Retina (tissue), 1 donor: ENCODE measurements at regions not wholly inside any gene's neighbourhood (a gene's known extent, or its start where the extent isn't known, plus 50 kb on each side); places are given as distances from the start of the nearest gene placed in this dataset.

Source experiments
- DNase-seq: peaks from one replicate; pipeline ENCODE4 v3.0.0-alpha.2; 2016

DNA sequence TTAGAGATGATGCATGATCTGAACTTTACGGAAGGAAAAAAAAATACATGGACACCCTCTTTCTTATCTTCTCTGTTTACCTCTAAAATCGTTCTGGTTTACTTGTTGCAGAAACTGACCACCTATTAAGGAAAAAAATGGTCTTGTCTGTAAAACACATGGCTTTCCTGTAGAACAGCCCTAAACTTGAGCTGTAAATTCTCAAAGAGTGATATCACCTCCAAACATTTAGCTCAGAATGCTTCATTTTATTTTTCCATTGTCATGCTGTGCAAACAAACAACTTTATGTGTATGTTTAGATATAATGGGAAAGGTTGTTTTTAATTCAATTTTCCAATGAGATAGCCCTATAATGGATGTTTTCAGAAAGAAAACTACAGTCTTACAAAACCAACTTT is 237.4 kb upstream of the NR2F2 start:
- no peak for DNase-seq

DNA sequence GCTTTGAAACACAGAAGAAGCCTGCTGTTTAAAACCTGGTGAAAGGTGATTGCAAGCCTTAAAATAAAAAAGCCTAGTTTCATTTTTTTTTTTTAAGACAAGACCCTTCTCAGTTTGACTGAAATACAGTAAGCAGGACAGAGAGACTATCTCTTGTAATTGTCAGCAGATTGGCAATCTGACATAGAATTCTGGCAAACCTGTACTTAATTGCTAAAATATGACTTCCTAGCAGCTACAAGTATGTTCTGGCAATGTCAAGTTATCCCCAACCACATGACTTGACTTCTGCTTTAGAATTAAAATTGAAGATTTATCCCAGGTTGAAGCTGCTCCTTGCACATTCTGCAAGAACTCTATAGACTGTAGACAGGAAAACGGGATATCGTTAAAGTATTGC is 232.8 kb upstream of the NR2F2 start:
- DNase-seq = no peak

DNA sequence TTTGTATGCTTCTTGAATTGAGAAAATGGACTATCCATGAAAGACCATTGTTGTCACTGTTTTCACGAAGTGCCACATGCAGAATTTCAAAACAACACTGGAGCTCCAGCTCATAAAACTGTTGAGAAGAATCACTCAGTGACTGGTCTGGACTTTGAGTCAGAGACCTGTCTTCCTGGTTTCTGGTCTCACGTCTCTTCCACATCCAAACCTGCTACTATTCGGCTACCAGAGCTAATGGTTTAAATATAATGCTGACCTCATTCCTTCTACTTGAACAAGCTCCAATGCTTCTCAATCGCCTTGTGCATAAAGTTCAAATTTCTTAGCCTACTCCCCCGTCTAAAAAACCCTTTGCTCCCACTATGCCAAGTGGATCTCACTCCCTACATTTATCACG is 227.9 kb upstream of the NR2F2 start:
- no peak for DNase-seq

DNA sequence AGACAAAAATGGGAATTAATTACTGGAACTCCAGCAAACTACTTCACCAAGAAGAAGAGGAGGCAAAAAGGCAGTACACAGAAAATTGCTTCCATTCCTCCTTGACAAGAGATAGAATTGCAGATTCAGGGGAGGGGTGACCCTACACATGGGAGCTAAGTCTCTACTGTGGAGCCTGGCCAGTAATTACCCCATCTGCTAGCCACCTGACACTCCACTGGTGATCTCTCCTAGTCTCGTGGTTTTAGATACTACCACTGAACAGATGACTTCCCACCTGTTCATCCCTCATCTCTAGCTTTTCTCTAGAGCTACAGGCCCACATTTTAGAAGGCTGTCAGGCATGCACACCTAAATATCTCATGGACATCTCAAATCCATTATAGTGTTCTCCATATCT is 224.3 kb upstream of the NR2F2 start:
- no peak for DNase-seq

DNA sequence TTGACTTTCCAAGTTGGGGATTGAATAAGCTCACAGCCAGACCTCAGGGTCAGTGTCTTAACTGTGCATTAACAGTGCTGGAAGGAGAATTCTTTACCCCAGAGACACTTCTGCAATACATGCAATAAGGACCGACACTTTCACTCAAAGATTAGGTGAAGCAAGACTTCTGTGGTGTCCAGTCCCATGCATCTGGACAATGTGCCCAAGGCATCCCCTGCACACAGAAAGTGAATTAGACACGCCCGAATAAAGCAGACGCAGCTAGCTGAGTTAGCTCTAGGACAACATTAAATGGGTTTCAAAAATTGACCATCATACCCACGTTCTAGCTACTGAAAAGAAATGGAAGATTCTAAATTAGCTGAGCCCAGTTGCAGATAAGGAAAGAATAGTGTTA is 223.9 kb upstream of the NR2F2 start:
- no peak for DNase-seq

DNA sequence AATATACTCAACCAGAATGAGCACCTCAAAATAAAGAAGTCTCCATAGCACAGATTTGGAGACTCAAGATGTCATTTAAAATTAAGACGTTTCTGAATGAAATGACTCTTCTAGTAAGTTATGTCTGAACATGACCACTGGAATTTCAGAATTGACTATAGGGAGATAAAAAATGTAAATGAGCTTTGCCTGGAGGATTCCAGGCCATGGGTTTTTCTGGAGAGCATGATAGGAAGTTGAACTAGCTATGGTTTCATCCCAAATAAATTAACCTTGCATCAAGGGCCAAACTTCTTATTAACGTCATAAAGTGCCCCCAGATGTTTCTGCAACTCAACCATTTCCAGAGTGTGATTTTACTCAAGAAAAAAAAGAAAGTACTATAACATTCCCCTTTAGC is 222.6 kb upstream of the NR2F2 start:
- no peak for DNase-seq

DNA sequence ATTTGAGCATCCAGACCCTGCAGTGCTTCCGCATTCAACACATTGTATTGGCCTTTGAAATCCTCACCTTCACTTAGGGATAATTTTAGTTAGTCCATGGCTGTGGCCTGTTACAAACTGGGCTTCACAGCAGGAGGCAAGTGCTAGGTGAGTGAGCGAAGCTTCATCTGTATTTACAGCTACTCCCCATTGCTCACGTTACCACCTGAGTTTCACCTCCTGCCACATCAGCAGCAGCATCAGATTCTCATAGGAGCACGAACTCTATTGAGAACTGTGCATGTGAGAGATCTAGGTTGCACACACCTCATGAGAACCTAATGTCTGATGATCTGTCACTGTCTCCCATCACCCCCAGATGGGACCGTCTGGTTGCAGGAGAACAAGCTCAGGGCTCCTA is 222.1 kb upstream of the NR2F2 start:
- DNase-seq = no peak

DNA sequence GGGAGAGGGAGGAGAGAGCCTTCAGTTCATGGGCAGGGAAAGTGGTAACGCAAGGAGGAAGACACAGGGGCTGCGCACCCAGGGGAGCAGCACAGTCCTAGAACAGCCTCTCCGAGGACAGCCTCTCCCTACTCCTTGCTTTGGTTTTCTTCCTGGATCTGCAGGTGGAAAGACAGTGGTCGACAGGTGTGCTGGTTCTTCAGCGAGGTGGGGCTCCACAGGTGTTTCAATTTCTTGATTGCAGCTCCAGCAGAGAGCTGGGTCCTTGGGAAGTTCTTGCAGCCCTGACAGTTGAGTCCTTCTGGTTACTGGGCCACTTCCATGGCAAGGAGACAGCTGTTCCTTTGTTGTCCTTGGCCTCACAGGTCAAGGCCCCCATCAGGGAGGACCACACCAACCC is 220.7 kb upstream of the NR2F2 start:
- DNase-seq = no peak

DNA sequence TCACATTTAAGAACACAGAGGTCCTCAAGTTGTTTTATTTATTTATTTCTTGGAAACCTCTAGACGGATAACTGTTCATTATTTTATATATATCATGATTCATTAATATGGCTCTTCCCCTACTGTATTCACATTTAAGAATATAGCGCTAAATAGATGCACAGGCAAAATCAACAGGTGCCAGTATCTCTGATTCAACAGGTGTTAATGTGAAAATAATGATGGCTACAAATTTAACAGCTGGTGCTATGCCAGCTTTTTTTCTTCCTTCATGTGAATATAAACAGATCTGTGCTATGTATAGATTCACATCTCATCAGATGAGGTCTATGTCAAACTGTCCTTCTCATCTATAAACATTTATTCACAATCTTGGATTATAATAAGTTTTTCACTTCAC is 218.5 kb upstream of the NR2F2 start:
- DNase-seq = no peak

DNA sequence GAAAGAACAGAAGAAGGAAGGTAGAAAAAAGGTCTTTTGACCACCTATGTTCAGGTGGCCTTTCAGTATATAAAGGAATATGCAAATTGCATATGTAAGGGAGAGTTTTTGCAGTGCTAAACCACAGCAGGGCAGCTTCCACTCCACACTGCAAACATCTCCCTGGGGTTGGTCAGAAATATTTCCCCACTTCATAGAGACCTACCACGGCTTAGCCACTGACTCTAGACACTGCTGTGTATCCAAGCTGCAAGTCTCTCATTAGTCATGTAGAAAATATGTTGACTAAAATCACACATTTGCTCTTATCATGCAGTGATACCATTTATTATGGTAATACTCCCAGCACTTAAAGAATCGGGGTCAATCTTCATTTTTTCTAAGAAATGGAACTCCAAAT is 214.9 kb upstream of the NR2F2 start:
- DNase-seq = no peak

DNA sequence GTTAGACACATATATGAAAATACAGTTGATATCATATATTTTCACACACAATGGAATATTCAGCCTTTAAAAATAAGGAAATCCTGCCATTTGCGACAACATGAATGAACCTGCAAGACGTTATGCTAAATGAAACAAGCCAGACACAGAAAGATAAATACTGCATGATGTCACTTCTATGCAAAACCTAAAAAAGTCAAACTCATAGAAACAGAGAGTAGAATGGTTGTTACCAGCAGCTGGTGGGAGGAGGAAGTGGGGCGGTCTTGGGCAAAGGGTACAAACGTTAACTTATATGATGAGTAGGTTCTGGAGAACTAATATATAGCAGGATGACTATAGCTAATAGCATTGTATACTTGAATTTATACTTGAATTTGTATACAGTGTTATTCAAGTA is 213.2 kb upstream of the NR2F2 start:
- DNase-seq = no peak

DNA sequence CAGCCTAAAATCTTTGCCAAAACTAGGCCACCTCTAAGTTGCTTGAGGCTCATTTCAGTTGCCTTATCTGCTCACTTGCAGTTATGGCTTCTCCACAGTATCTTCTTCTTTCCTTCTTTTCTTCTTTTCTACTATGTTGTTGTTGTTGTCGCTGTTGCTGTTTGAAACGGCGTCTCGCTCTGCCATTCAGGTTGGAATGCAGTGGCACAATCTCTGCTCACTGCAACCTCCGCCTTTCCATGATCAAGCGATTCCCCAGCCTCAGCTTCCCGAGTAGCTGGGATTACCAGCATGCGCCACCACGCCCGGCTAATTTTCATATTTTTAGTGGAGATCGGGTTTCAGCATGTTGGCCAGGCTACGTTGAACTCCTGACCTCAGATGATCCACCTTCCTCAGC is 210.8 kb upstream of the NR2F2 start:
- DNase-seq = no peak

DNA sequence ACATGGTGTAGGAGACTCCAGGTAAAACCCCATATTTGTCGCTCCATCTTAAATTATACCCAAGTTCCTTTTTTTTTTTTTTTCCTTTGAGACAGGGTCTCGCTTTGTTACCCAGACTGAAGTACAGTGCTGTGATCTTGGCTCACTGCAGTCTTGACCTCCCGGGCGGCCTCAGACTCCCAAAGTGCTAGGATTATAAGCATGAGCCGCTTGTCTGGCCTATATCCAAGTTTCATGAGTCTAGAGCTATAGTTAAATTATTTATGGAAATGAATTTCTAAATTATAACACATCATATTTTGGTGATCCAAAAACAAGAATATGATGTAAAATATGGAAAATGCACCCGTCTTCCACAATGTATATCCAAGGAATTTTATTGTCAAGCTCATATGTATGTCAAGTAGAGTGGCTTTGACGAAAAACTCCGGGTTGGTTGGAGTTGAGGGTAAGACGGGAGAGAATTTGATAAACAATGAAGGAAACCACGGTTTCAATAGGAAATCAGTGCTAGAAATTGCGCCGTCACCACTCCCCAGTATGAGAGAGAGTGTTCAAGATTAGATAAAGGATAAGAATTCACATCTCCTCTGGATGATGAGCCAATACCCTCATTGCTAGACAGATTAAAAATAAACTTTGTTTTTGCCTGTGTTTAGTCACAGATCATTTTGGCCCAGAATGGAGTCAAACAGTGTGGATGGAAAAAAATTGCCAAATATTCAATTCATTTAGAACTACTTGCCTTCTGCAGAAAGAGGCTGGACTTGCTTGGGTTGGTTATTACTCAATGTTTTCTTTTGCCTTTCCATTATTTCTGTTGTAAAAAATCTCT is 209.2 kb upstream of the NR2F2 start:
- no peak for DNase-seq

DNA sequence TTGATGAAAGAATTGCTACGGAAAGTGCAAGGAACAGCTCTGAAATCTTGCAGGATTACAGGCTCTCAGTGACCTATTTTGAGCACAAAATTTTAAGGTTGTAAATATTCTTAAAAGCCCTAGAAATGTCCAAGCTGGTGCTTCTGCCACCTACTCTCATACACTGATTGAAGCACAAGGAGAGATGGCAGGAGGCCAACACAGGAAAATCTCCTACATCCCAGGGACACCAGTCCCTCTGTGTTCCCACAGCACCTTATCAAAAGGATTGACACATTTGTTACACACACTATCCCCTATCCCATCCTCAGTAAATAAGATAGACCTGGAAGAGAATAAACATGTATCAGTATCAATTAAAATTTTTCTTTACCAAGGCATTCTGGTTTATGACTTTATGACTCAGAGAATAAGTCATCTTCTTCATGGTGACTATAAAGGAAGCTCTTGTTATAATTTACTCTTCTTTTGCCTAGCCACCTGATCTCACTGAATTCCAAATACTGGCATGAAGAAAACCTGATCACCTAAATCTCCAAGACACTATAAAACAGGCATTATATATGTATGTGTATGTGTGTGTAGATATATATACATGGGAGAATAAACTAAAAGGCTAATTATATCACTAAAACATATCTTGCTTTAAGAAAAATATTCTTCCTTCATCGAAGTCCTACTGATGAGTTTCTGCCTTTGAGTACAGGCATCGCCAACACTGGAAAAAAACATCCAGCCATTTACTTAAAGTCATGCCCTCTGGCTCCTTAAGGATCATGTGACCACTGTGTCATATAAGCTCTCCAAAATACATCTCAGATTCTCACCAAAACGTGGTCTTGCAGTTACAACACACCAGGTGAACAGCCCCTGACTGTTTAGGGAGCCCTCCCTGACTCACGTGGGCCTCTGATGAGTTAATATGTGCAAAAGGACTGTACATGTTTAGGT is 208.1 kb upstream of the NR2F2 start:
- no peak for DNase-seq

DNA sequence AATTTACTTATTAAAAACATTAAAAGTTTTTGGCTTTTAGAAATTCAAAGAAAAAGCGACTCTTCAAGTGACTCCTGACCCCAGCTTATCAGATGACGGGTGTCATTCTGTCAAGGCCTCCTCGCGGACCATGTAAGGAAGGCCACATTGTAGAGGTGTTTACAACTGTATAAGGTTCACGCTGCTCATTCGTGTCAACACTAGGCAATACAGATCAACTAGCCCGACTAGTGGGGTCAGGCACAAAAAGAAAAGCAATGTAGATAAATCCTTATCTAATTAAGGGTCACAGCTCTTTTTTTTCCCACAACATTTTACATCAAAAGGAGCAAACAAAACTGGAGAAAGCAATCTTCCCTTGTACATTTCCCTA is 207.5 kb upstream of the NR2F2 start:
- DNase-seq = no peak

DNA sequence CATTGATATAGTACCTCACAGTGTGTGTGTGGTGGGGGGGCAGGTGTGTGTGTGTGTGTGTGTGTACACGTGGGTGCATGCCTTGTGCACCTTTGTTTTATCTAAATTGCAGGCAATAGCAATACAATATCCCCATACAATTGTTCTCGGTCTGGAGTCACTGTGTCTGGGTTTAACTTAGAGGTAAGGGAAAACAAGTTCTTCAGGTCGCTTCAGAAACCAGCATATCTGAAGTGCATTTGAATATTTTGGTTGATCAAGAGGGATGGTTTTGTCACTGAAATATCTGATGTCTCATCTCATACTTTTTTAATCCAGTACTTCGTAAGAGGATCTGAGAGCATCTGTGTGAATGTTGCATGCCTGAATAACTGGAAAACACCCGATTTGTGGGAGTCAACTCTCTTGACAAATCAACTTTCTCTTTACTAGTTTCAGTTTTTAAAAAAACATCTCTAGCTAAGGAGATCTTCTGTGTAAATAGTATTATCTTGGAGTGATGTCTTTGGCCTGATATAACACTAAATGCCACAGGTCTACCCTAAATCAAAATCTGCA is 206.8 kb upstream of the NR2F2 start:
- no peak for DNase-seq

DNA sequence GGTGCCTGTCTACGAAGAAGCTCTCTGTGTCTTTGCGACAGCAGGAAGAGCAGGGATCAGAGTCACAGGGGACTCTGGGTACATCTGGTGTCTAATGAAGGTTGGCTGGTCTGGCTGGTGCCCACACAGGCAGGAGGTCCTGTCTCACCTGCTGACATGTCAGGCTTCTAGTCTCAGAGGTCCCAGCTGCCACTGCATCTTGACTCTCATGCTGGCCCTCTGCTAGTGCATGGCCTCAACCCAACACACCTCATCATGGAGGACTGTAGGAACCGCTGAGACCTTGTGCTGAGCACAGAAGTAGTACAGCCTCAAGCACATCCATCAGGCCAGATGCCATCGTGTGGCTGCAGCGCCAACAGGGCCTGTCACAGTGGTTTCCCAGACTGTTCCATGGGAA is 206.1 kb upstream of the NR2F2 start:
- DNase-seq = no peak

DNA sequence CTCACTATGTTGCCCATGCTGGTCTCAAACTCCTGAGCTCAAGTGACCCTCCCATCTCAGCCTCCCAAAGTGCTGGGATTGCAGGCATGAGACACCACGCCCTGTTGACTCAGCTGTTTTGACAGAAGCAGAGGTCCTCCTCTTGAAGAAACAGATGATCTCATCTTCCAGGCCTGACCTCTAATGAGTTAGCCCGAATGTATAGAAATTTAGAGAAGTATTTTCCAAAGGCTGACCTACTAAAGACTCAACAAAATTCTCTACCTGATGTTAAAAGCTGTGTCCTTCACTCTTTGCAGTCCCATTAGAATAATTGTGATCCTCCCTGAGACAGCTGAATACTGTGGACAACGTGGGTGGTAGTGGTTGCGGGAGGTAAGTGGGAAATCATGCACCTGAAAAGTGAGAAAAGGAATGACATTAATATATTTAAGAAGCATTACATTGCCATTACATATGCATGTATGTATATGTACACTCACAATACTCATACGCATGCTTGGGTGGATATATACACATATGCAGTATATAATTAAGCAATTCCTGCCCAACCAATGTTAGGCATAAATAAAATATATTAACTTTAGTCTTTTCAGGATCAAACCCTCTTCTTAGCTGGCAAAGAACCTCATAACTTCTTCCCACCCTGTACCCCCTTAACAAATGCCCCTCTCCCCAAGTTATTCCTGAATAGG is 204.6 kb upstream of the NR2F2 start:
- DNase-seq = no peak

DNA sequence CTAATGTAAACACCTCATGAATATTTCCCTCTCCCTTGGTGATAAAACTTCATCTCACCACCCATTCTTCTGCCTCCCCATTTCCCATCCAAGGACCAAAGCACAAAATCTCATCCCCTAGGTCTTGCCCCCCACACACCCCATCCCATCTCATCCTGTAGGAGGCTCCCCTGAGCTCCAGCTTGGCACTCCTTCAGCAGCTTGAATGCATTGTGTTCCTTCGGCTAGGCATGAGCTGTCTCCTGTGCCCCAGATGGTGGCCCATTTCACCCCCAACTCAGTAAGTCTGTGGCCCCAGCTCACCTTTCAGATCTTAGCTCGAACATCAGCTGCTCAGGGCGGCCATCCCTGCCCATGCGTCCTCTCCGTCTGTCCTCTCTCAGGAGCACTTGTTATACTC is 203.6 kb upstream of the NR2F2 start:
- no peak for DNase-seq

DNA sequence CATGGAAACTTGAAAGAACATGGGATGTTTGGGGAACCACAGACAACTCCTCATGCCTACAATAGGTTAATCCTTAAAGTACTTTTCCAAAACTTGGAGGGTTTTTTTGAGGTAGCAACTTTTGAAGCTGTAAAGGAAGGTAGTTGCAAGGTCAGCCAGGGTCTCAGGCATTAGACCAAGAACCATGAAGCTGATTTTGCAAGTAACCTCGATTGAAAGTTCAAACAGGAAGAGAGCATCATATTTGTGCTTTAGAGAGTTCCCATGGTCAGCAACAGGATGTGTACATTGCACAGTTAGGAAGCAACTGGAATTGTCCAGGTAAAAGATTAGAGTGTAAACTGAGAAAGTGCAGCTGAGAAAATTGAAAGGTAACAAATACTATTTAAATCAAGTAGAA is 199.8 kb upstream of the NR2F2 start:
- DNase-seq = no peak

DNA sequence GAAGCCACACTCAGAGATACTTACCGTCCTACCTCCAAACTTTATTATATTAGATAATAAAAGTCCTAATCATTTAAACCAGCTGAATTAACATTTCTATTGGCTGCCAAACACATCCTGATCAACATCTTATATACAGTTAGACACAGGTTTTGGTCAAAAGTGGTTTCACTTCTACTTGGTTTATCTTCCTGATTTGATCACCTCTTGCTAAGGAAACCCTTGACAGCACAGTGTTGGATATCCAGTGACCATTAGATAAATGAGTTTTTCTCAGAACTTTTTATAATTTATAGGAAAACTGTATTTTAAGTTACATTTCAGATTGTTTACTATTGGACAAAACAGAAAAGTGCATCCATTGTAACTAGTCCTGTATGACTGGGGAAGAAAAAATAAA is 198.4 kb upstream of the NR2F2 start:
- DNase-seq = no peak

DNA sequence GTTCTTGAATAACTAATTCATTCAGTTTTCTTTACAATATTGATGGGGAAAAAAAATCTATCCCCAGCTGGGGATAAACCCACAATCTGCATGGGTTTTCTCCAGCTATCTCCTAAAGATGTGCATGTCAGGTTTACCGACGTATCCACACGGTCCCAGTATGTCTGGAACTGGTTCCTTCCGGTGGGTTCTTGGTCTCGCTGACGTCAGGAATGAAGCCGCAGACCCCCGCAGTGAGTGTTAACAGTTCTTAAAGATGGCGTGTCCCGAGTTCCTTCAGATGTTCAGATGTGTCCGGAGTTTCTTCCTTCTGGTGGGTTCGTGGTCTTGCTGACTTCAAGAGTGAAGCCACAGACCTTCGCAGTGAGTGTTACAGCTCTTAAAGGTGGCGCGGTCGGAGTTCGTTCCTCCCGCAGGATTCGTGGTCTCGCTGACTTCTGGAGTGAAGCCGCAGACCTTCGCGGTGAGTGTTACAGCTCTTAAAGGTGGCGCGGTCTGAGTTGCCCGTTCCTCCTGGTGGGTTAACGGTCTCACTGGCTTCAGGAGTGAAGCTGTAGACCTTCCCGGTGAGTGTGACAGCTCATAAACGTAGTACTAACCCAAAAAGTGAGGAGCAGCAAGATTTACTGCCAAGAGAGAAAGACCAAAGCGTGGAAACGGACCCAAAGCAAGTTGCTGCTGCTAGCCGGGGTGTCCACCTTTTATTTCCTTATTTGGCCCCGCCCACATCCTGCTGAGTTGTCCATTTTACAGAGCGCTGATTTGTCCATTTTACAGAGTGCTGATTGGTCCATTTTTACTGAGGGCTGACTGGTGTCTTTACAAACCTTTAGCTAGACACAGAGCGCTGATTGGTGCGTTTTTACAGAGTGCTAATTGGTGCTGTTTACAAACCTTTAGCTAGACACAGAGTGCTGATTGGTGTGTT is 195.1 kb upstream of the NR2F2 start:
- DNase-seq = no peak
